ENCODE measurements at regions not wholly inside any gene's neighbourhood (a gene's known extent, or its start where the extent isn't known, plus 50 kb on each side); places are given as distances from the start of the nearest gene placed in this dataset.

- WGBS, 5 donors, result 56 to 81% (median 65%) methylated on average over 2 of the region's 2 CpGs
- Histone ChIP-seq H3K4me3 (no peak overlapping the region), H3K27ac (no peak overlapping the region), H3K9me3 (no peaks in the 10 kb centered on the region), H3K4me1 (no peaks in the 10 kb centered on the region), H3K36me3 (no peaks in the 10 kb centered on the region), H3K27me3 (replicated peaks in 1 of 7) (no peaks in the 10 kb centered on the region)
- intact Hi-C loops (cut with DNase I; ENCODE audit: low total_unique reads), result no loop called here
- TF ChIP-seq CTCF (IDR thresholded peaks at IDR 0.05 in 8 of 11, conservative IDR thresholded peaks at IDR 0.05 in 3 of 11) (no peak), POLR2A (IDR thresholded peaks at IDR 0.05) (no peak), POLR2AphosphoS5 (IDR thresholded peaks at IDR 0.05) (no peak)
- no peak for DNase-seq
Measured at GRCh38 chr10:52631146-52631545, 141.4 kb downstream of the MBL2 start.

- no peak for TF ChIP-seq POLR2AphosphoS5 (IDR thresholded peaks at IDR 0.05)
- TF ChIP-seq CTCF (IDR thresholded peaks at IDR 0.05 in 8 of 11, conservative IDR thresholded peaks at IDR 0.05 in 3 of 11), result no peak
- no peak for TF ChIP-seq POLR2A (IDR thresholded peaks at IDR 0.05)
- intact Hi-C loops (cut with DNase I; ENCODE audit: low total_unique reads), result no loop called here
- no peaks in the 10 kb centered on the region for H3K27me3 ChIP-seq (replicated peaks in 1 of 7)
Measured at GRCh38 chr10:52631648-52632047, 140.9 kb downstream of the MBL2 start.

GRCh38 chr10:52632591-52632990 is 140.0 kb downstream of the MBL2 start:
- peaks cover 0 to 8% (median 4%) of the 10 kb centered on the region in 8 donors for H3K9me3 ChIP-seq
- intact Hi-C loops (cut with DNase I; ENCODE audit: low total_unique reads), result no loop called here
- no peaks in the 10 kb centered on the region for H3K4me1 ChIP-seq
- 36 to 56% (median 40%) methylated on average over 3 of the region's 3 CpGs for WGBS, 5 donors
- DNase-seq, result no peak
- no peak overlapping the region for H3K27ac ChIP-seq
- no peak overlapping the region for H3K4me3 ChIP-seq
- H3K27me3 ChIP-seq (replicated peaks in 1 of 7), result no peaks in the 10 kb centered on the region
- TF ChIP-seq POLR2AphosphoS5 (IDR thresholded peaks at IDR 0.05), result no peak
- TF ChIP-seq POLR2A (IDR thresholded peaks at IDR 0.05), result no peak
- no peak for TF ChIP-seq CTCF (IDR thresholded peaks at IDR 0.05 in 8 of 11, conservative IDR thresholded peaks at IDR 0.05 in 3 of 11)
- no peaks in the 10 kb centered on the region for H3K36me3 ChIP-seq

More at GRCh38 chr10:52631648-52632047, 140.9 kb downstream of the MBL2 start:
- Histone ChIP-seq H3K27ac (no peak overlapping the region), H3K9me3 (no peaks in the 10 kb centered on the region), H3K4me3 (no peak overlapping the region), H3K36me3 (no peaks in the 10 kb centered on the region), H3K4me1 (no peaks in the 10 kb centered on the region)
- DNase-seq, result no peak

GRCh38 chr10:52633266-52633665 is 139.3 kb downstream of the MBL2 start:
- Histone ChIP-seq H3K4me3 (no peak overlapping the region), H3K36me3 (no peaks in the 10 kb centered on the region), H3K9me3 (peaks cover 0 to 9% (median 4%) of the 10 kb centered on the region in 8 donors), H3K4me1 (no peaks in the 10 kb centered on the region), H3K27me3 (replicated peaks in 1 of 7) (no peaks in the 10 kb centered on the region), H3K27ac (no peak overlapping the region)
- 45 to 63% (median 53%) methylated on average over 2 of the region's 2 CpGs for WGBS, 5 donors
- intact Hi-C loops (cut with DNase I; ENCODE audit: low total_unique reads), result no loop called here
- no peak for DNase-seq
- TF ChIP-seq CTCF (IDR thresholded peaks at IDR 0.05 in 8 of 11, conservative IDR thresholded peaks at IDR 0.05 in 3 of 11) (no peak), POLR2A (IDR thresholded peaks at IDR 0.05) (no peak), POLR2AphosphoS5 (IDR thresholded peaks at IDR 0.05) (no peak)
